RWPE2 (cell line): ENCODE measurements at regions not wholly inside any gene's neighbourhood (a gene's known extent, or its start where the extent isn't known, plus 50 kb on each side); places are given as distances from the start of the nearest gene placed in this dataset.
"Not testable (repeated sequence)": the region's sequence is repeated elsewhere in the genome, so short reads cannot be mapped to it uniquely, and the experiment has no call there.

Source experiments
- ATAC-seq: fragments of 200-7000 bp; cut with Tn5 transposase; 3 replicates; pipeline ENCODE4 v1.9.1; 2021; ENCODE audit warnings: low read depth
- DNase-seq: peaks from one replicate; pipeline ENCODE4 v3.0.0-alpha.2; 2020; ENCODE audit warnings: low spot score
- H3K27ac ChIP-seq: fragments of 450-650 bp; 2 replicates; pipeline ENCODE4 v1.5.1; 2017; ENCODE audit warnings: mild to moderate bottlenecking; ENCODE audit not compliant: poor library complexity, severe bottlenecking
- H3K27me3 ChIP-seq: fragments of 250-450 bp; sonication (Bioruptor Pico); 2 replicates; pipeline ENCODE4 v1.5.1; 2021; ENCODE audit warnings: mild to moderate bottlenecking, moderate library complexity; ENCODE audit not compliant: insufficient read depth, poor library complexity, severe bottlenecking
- H3K36me3 ChIP-seq: fragments of 250-450 bp; sonication (Bioruptor Pico); 2 replicates; pipeline ENCODE4 v1.5.1; 2020; ENCODE audit warnings: low read depth, mild to moderate bottlenecking, moderate library complexity
- H3K4me1 ChIP-seq: fragments of 250-450 bp; sonication (Bioruptor Pico); 2 replicates; pipeline ENCODE4 v1.5.1; 2021; ENCODE audit warnings: mild to moderate bottlenecking, moderate library complexity; ENCODE audit not compliant: insufficient read depth, poor library complexity, severe bottlenecking
- H3K4me3 ChIP-seq: fragments of 250-450 bp; sonication (Bioruptor Pico); 2 replicates; pipeline ENCODE4 v1.5.1; 2021; ENCODE audit warnings: mild to moderate bottlenecking, moderate library complexity; ENCODE audit not compliant: severe bottlenecking
- H3K9me3 ChIP-seq: fragments of 250-450 bp; sonication (Bioruptor Pico); 2 replicates; pipeline ENCODE4 v1.5.1; 2021; ENCODE audit warnings: mild to moderate bottlenecking, moderate library complexity; ENCODE audit not compliant: severe bottlenecking
- TF ChIP-seq, protein P1 (sequence below): fragments of 450-650 bp; IDR thresholded peaks from one replicate; pipeline ENCODE4 v1.5.1; 2017; ENCODE audit warnings: mild to moderate bottlenecking, moderate library complexity; ENCODE audit not compliant: poor library complexity, severe bottlenecking

DNA sequence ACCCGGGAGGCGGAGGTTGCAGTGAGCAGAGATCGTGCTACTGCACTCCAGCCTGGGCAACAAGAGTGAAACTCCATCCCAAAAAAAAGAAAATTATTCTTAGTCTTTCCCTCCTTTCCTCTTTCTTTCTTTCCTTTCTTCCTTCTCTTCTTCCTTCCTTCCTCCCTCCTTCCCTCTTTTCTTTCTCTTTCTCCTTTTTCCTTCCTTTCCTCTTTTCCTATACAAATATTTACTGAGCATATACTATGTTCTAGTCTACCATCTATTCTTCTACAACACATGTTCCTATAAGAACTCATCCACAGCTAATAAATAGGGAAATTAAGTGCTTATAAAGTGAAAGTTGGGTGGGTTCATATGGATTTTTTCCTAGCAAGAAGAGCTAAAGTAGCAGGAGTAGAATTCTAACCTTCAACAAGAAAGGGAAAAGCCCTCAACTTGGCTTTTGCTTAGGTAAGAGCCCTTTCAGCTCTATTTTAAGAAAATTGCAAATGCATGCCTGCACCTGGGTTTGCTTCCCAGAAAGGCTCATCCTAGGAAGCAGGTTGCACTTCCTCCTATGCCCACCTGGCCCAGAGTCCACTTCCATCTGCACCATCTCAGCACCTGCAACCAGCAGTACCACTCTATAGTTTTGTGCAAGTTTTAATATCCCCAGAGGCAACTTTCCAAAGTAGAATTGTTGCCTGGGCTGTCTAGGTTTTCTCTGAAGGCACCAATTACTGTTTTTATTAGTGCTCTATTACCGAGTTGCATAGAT, 122.0 kb upstream of the CCND2 start:
- DNase-seq (no peak), ATAC-seq (no peak)
- H3K36me3 ChIP-seq: no peaks in the 10 kb centered on the region
- H3K4me1 ChIP-seq: peaks cover 6% of the 10 kb centered on the region
- H3K4me3 ChIP-seq: no peak overlapping the region
- H3K9me3 ChIP-seq: peaks cover 2% of the 10 kb centered on the region
- H3K27ac ChIP-seq: no peak overlapping the region
- no peaks in the 10 kb centered on the region for H3K27me3 ChIP-seq
- TF ChIP-seq, protein P1, sequence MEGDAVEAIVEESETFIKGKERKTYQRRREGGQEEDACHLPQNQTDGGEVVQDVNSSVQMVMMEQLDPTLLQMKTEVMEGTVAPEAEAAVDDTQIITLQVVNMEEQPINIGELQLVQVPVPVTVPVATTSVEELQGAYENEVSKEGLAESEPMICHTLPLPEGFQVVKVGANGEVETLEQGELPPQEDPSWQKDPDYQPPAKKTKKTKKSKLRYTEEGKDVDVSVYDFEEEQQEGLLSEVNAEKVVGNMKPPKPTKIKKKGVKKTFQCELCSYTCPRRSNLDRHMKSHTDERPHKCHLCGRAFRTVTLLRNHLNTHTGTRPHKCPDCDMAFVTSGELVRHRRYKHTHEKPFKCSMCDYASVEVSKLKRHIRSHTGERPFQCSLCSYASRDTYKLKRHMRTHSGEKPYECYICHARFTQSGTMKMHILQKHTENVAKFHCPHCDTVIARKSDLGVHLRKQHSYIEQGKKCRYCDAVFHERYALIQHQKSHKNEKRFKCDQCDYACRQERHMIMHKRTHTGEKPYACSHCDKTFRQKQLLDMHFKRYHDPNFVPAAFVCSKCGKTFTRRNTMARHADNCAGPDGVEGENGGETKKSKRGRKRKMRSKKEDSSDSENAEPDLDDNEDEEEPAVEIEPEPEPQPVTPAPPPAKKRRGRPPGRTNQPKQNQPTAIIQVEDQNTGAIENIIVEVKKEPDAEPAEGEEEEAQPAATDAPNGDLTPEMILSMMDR: no peak

DNA sequence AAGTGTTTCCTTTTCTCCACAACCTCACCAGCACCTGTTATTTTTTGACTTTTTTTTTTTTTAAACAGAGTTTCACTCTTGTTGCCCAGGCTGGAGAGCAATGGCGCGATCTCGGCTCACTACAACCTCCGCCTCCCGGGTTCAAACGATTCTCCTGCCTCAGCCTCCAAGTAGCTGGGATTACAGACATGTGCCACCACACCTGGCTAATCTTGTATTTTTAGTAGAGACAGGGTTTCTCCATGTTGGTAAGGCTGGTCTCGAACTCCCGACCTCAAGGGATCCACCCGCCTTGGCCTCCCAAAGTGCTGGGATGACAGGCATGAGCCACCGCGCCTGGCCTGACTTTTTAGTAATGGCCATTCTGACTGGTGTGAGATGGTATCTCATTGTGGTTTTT, 123.2 kb upstream of the CCND2 start:
- H3K27me3 ChIP-seq, H3K4me1 ChIP-seq, ATAC-seq, H3K36me3 ChIP-seq, H3K4me3 ChIP-seq, H3K27ac ChIP-seq, H3K9me3 ChIP-seq, DNase-seq: not testable (repeated sequence)

DNA sequence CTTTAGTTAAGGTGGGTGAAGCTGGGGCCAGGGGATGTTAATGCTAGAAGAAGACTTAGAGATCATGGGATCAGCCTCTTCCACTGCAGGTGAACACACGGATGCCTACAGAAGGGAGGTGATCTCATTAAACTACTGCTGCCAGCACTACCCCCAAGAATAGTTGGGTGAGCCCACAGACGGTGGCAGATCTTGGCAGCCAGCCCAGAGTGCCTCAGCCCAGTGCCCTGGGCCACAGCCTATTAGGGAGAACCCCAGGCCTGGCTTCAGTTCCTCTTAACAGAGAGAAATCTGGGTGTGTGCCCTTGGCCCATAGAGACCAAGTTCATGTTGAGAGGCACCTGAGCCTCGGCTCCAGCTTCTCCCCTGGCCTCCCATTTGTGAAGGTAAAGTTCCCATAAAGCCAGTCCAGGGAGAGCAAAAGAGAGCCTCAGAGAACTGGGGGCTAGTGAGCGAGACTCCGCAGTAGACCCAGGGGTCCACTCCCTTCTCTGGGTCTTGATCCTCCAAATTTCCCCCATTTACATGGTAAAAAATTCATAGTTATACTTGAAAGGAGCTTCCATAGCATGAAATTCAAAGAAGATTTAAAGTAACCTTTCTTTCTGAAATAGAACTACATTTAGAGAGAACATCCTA, 125.0 kb upstream of the CCND2 start:
- no peaks in the 10 kb centered on the region for H3K27me3 ChIP-seq
- no peak overlapping the region for H3K4me3 ChIP-seq
- H3K27ac ChIP-seq: no peak overlapping the region
- ATAC-seq (peak; percentile 27; the same call in 1 of the 3 replicates), DNase-seq (no peak)
- no peaks in the 10 kb centered on the region for H3K4me1 ChIP-seq
- TF ChIP-seq, protein P1: no peak
- peaks cover 6% of the 10 kb centered on the region for H3K9me3 ChIP-seq
- H3K36me3 ChIP-seq: no peaks in the 10 kb centered on the region

DNA sequence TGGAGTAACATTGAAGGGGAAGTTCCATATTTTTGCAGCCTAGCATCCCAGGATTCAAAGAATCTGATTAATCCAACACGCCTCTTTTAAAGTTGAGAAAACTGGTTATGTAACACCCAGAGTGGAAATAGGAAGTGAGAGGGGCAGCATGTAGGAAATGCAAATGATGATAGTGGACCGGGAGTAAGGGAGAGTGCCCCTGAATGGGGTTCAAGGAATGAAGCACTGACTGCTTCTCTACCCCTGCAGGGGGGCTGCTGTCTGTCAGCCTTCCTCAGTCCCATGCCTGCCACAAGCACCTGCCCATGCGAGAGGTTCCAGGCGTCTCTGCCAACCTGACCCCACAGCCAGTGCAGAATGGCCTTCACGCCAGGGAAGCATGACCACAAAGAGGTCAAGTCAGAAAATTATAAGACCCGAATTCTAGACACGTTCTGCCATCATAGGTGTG, 126.5 kb upstream of the CCND2 start:
- DNase-seq: no peak
- no peaks in the 10 kb centered on the region for H3K36me3 ChIP-seq
- no peak for ATAC-seq
- no peaks in the 10 kb centered on the region for H3K27me3 ChIP-seq
- H3K4me1 ChIP-seq: no peaks in the 10 kb centered on the region
- no peak overlapping the region for H3K4me3 ChIP-seq
- H3K27ac ChIP-seq: no peak overlapping the region
- TF ChIP-seq, protein P1: no peak
- H3K9me3 ChIP-seq: peaks cover 6% of the 10 kb centered on the region

DNA sequence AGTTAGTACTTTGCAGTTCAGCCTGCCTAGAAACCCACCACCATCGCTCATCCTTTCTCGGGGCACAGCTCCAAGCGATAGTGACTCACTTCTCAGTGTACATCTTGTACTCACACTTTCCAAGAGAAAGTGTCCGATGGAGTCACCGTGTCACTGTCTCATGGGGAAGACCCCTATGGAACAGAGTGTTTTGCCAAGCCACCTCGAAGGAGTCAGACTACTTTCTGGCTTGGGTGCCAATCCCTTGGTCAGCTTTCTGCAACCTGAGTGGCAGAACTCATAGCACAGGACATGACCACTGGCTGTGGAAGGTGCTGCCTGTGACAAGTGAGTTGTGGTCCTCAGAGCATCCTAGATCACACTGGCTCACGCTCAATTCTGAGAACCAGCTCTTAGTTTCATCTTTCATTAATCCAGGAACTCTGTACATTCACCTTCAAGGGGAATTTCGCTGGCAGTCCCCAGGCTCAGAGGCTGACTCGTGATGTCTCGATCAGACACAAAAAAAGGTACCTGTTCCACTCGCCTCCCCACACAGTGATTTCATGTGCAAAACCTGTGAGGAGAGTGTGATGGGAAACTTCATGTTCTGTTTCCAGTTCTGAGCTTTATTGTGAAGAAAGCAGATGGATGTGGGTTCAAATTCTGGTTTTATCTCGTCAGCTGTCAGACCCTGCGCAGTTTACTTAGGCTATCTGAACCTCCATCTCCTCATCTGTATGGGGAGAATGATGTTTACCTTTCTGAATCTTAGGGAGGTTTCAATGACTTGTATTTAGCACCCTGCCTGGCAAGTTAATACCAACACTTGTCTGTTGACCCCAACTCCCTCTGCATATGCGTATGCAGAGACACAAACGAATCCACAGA, 127.3 kb upstream of the CCND2 start:
- no peak for ATAC-seq
- H3K4me1 ChIP-seq: no peaks in the 10 kb centered on the region

More for the DNA sequence above, 127.3 kb upstream of the CCND2 start:
- Histone ChIP-seq H3K4me3 (no peak overlapping the region), H3K27me3 (no peaks in the 10 kb centered on the region), H3K36me3 (no peaks in the 10 kb centered on the region), H3K27ac (no peak overlapping the region), H3K9me3 (peaks cover 6% of the 10 kb centered on the region)
- no peak for DNase-seq
- TF ChIP-seq, protein P1: no peak
